ENCODE measurements at regions not wholly inside any gene's neighbourhood (a gene's known extent, or its start where the extent isn't known, plus 50 kb on each side); places are given as distances from the start of the nearest gene placed in this dataset.

DNA sequence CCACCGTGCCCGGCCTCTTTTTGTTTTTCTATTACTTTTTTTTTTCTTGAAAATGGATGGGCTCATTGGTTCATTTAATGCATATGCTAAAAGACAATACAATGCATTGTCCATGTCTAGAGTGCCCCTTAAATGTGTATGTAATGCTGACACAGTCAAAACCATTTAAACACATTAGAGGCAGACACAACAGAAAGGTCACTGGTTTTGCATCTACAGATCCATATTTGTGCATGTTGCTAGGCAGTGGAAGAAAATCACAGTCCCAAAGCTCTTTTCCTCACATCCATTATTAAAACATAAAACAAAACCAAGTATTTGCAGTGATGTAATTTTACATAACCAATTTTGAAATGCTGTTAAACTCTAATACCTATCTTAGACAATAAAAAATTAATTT is 389.0 kb downstream of the TAF11L14 start:
- Mint-ChIP-seq H3K36me3 (ENCODE audit: insufficient read depth in 1 of 3, low read depth in 3 of 3) (no peaks in the 10 kb centered on the region), H3K9me3 (0 out of 5 replicates have a peak, but pooled peaks cover 0 to 2% of the 10 kb centered on the region in 2 experiments), H3K4me3 (no peak overlapping the region), H3K4me1 (no peaks in the 10 kb centered on the region), H3K27ac (no peak overlapping the region), H3K27me3 (ENCODE audit: low read depth) (no peaks in the 10 kb centered on the region; the same call in 1 of the 2 replicates)
- no peak for DNase-seq
- no peak overlapping the region for H2AFZ ChIP-seq (ENCODE audit: low read length)
- no peak overlapping the region for H3K23ac ChIP-seq (ENCODE audit: insufficient read length, low read depth, low read length)
- no peak overlapping the region for H2BK120ac ChIP-seq (ENCODE audit: low read depth, low read length, poor library complexity, severe bottlenecking)
- no peaks in the 10 kb centered on the region for H3K27me3 ChIP-seq (ENCODE audit: insufficient read depth, low read length)
- H2AK5ac ChIP-seq (ENCODE audit: insufficient read length, low read length), result no peak overlapping the region
- H4K8ac ChIP-seq (replicated peaks; ENCODE audit: insufficient read length, low read depth, low read length), result no peak overlapping the region
- no peak overlapping the region for H2BK5ac ChIP-seq (ENCODE audit: insufficient read length, low read length)
- no peaks in the 10 kb centered on the region for H3K79me1 ChIP-seq (ENCODE audit: insufficient read depth, low read depth, low read length, poor library complexity, severe bottlenecking)
- H4K91ac ChIP-seq (ENCODE audit: insufficient read length, low read depth, low read length), result no peak overlapping the region
- H3K14ac ChIP-seq (ENCODE audit: insufficient read depth, low read length), result no peak overlapping the region
- no peak overlapping the region for H2BK15ac ChIP-seq (ENCODE audit: low read depth, low read length)
- H3K9ac ChIP-seq (ENCODE audit: extremely low read depth, insufficient read length, low read length), result no peak overlapping the region
- H3K23me2 ChIP-seq (ENCODE audit: insufficient read length, low read depth, low read length, poor library complexity, severe bottlenecking), result no peaks in the 10 kb centered on the region
- H4K5ac ChIP-seq (ENCODE audit: insufficient read length, low read depth, low read length), result no peak overlapping the region
- H3K56ac ChIP-seq (ENCODE audit: insufficient read length, low read depth, low read length), result no peak overlapping the region
- no peak overlapping the region for H2BK12ac ChIP-seq (ENCODE audit: insufficient read length, low read depth, low read length)
- H2BK20ac ChIP-seq (ENCODE audit: low read depth, low read length, poor library complexity, severe bottlenecking), result no peak overlapping the region
- no peak overlapping the region for H3T11ph ChIP-seq (ENCODE audit: low read length)
- H4K20me1 ChIP-seq (ENCODE audit: control insufficient read depth, insufficient read depth, insufficient read length), result no peaks in the 10 kb centered on the region
- no peaks in the 10 kb centered on the region for H3K79me2 ChIP-seq (ENCODE audit: insufficient read depth, low read length)
- H3K4me1 ChIP-seq (ENCODE audit: insufficient read depth, low read length), result no peaks in the 10 kb centered on the region
- H3K9me3 ChIP-seq (ENCODE audit: control insufficient read depth, low read depth, low read length), result no peaks in the 10 kb centered on the region
- no peak overlapping the region for H3K18ac ChIP-seq (ENCODE audit: insufficient read length, low read depth, low read length)
- H3K4me2 ChIP-seq (ENCODE audit: insufficient read depth, insufficient read length, low read length), result no peak overlapping the region
- H3K27ac ChIP-seq (ENCODE audit: insufficient read length, low read depth, low read length), result no peak overlapping the region
- no CpG with 5 or more reads among the region's 2 CpGs for WGBS (ENCODE audit: extremely low coverage, insufficient read length, low lambda C conversion rate)
- H3K4ac ChIP-seq (ENCODE audit: low read depth, low read length), result no peak overlapping the region
- TF ChIP-seq, protein P1, sequence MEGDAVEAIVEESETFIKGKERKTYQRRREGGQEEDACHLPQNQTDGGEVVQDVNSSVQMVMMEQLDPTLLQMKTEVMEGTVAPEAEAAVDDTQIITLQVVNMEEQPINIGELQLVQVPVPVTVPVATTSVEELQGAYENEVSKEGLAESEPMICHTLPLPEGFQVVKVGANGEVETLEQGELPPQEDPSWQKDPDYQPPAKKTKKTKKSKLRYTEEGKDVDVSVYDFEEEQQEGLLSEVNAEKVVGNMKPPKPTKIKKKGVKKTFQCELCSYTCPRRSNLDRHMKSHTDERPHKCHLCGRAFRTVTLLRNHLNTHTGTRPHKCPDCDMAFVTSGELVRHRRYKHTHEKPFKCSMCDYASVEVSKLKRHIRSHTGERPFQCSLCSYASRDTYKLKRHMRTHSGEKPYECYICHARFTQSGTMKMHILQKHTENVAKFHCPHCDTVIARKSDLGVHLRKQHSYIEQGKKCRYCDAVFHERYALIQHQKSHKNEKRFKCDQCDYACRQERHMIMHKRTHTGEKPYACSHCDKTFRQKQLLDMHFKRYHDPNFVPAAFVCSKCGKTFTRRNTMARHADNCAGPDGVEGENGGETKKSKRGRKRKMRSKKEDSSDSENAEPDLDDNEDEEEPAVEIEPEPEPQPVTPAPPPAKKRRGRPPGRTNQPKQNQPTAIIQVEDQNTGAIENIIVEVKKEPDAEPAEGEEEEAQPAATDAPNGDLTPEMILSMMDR (conservative IDR thresholded peaks at IDR 0.05), result no peak

Measured in H9 (cell line).